GM12891 (cell line): ENCODE measurements at regions not wholly inside any gene's neighbourhood (a gene's known extent, or its start where the extent isn't known, plus 50 kb on each side); places are given as distances from the start of the nearest gene placed in this dataset.

Experiments
- DNase-seq: peaks from one replicate; pipeline ENCODE4 v3.0.0; 2011; ENCODE audit warnings: low spot score; ENCODE audit not compliant: insufficient read length
- FAIRE-seq: peaks from 2 replicates; lab custom pipeline; 2011; peaks lifted over from hg19 to GRCh38; lab: Jason Lieb, UNC
- PAX5 ChIP-seq: IDR thresholded peaks from 2 replicates; pipeline ENCODE4 v1.6.1; 2011; ENCODE audit warnings: low read length, moderate library complexity, mild to moderate bottlenecking; ENCODE audit not compliant: insufficient read depth, severe bottlenecking
- POLR2A ChIP-seq: IDR thresholded peaks from 2 replicates; pipeline ENCODE4 v1.6.1; 2011; ENCODE audit warnings: low read depth, low read length, control low read depth
- POLR2AphosphoS5 ChIP-seq: IDR thresholded peaks from 2 replicates; pipeline ENCODE4 v1.6.1; 2011; ENCODE audit warnings: low read depth, low read length, control low read depth
- POU2F2 ChIP-seq: IDR thresholded peaks from 2 replicates; pipeline ENCODE4 v1.6.1; 2011; ENCODE audit warnings: low read depth, mild to moderate bottlenecking, control low read depth, low read length, moderate library complexity
- SPI1 ChIP-seq: IDR thresholded peaks from 2 replicates; pipeline ENCODE4 v1.6.1; 2011; ENCODE audit warnings: low read depth, low read length, control low read depth
- TAF1 ChIP-seq: IDR thresholded peaks from 2 replicates; pipeline ENCODE4 v1.6.1; 2011; ENCODE audit warnings: low read depth, low read length, control low read depth

- DNase-seq (no peak), FAIRE-seq (no peak)
- TF ChIP-seq POU2F2 = no peak
- no peak for TF ChIP-seq SPI1
- TF ChIP-seq PAX5 = no peak
These were observed 245.2 kb upstream of the DACH1 start for GRCh38 chr13:72112216-72112615.

DNA sequence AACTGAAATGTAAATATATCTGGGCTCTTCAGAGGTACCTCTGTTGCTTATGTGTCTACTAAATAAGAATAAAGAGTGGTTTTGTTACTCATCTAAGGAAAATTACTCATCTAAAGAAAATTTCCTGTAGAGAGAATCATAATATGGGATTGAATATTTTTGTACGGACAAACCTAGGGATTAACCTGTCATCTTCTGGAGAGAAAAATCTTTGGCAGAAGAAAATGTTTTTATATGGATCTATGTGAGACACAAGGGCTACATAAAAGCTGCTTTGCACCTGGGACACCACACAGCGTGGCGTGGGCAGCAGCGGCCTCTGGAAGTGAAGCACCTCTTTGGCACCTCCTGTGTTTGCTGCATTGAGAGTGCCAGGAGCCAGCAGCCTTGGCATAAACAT, 242.9 kb upstream of the DACH1 start:
- TF ChIP-seq POLR2A (no peak), POLR2AphosphoS5 (no peak), TAF1 (no peak), POU2F2 (no peak), PAX5 (no peak), SPI1 (no peak)
- DNase-seq (no peak), FAIRE-seq (no peak)

GRCh38 chr13:72104656-72105180, 237.7 kb upstream of the DACH1 start:
- TF ChIP-seq TAF1 (no peak), POU2F2 (no peak), PAX5 (no peak), POLR2A (no peak), POLR2AphosphoS5 (no peak), SPI1 (no peak)

DNA sequence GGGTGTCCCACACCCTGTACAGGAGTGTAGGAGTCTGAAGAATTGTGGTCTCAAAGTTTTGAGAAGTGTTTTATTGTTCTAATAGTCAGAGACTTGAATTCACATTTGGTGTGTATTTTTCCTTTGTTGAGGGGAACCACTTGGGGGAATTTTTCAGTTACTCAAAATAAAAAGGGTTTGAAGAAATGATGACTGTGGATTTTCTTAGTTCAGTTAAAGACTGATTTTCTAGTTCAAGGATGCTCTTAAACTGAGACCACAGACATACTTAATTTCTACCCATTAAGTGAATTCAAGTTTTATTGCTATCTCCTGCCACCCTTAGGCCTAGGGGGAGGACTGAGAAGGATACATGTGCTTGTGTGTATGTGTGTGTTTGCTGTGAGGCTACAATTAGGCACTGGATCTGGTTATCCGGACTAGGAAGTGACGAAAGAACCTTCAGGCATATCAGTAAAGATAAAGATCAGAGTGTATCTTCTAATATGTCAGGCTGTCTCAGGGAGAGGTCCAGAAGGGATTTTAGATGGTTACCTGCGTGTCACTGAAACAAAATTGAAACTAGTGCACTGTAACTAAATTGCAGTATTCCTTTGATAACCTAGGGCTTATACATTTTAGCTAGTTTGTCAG, 234.9 kb upstream of the DACH1 start:
- TF ChIP-seq TAF1 (no peak), POU2F2 (no peak), PAX5 (no peak), POLR2A (no peak), SPI1 (no peak), POLR2AphosphoS5 (no peak)
- FAIRE-seq (no peak), DNase-seq (no peak)

More at GRCh38 chr13:72104656-72105180, 237.7 kb upstream of the DACH1 start:
- FAIRE-seq (no peak), DNase-seq (no peak)

DNA sequence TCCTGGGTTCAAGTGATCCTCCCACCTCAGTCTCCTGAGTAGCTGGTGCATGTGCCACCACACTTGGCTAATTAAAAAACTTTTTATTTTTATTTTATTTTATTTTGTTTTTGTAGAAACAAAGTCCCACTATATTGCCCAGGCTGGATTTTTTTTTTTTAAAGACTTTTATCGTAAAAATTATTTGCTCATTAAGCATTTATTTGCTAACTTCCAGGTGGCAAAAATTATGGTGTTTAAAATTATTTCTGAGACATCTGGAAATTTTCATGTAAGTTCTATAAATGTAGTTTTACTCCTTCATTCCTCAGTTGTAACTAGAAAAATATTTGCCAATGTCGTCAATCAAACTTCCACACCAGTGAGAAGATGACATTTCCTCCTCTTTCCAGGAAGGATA, 233.3 kb upstream of the DACH1 start:
- no peak for TF ChIP-seq POU2F2
- TF ChIP-seq POLR2AphosphoS5 = no peak
- no peak for TF ChIP-seq PAX5
- no peak for TF ChIP-seq TAF1
- TF ChIP-seq POLR2A = no peak
- FAIRE-seq = no peak

DNA sequence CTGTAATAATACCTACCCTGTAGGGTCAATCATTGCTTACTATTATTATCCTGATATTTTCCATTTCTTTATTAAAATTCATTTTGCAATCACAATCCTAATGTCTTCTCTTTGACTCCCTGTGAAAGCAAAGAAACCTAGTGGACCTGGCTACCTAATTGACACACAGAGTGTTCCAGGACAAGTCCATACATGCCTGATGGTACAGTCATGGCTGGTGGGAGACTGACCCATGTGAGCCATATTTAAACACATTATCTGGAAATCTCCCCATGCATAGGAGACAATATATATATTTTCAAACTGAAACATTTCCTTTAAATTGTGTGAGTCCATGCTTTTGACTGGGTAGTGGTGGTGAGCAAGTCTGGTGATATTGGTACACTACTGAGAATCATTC, 230.6 kb upstream of the DACH1 start:
- no peak for TF ChIP-seq PAX5
- no peak for TF ChIP-seq TAF1
- no peak for TF ChIP-seq POLR2AphosphoS5
- TF ChIP-seq POLR2A = no peak
- TF ChIP-seq SPI1 = no peak
- no peak for TF ChIP-seq POU2F2
- no peak for FAIRE-seq
- no peak for DNase-seq

More for the DNA sequence above, 233.3 kb upstream of the DACH1 start:
- no peak for DNase-seq

- DNase-seq (no peak), FAIRE-seq (no peak)
- TF ChIP-seq TAF1 (no peak), PAX5 (no peak), POLR2AphosphoS5 (no peak), SPI1 (no peak), POU2F2 (no peak), POLR2A (no peak)
These were observed 226.3 kb upstream of the DACH1 start for GRCh38 chr13:72093262-72093661.

- no peak for FAIRE-seq
- TF ChIP-seq POLR2A = no peak
- TF ChIP-seq POU2F2 = no peak
- TF ChIP-seq POLR2AphosphoS5 = no peak
- TF ChIP-seq PAX5 = no peak
- no peak for TF ChIP-seq SPI1
- no peak for TF ChIP-seq TAF1
- DNase-seq = no peak
These were observed 207.7 kb upstream of the DACH1 start for GRCh38 chr13:72074663-72075062.

- no peak for DNase-seq
- TF ChIP-seq POLR2A (no peak), SPI1 (no peak), POLR2AphosphoS5 (no peak), PAX5 (no peak), POU2F2 (no peak), TAF1 (no peak)
- FAIRE-seq = no peak
These were observed 205.3 kb upstream of the DACH1 start for GRCh38 chr13:72072261-72072660.
